AG09319 (cell line): ENCODE measurements at regions not wholly inside any gene's neighbourhood (a gene's known extent, or its start where the extent isn't known, plus 50 kb on each side); places are given as distances from the start of the nearest gene placed in this dataset.

ENCODE experiments used
- DNase-seq: peaks from one replicate; pipeline ENCODE4 v3.0.0-alpha.2; 2010; ENCODE audit warnings: low read depth; ENCODE audit errors: extremely low read depth
- TF ChIP-seq, protein P1 (sequence below): IDR thresholded peaks from 2 replicates; pipeline ENCODE4 v1.5.1; 2011; ENCODE audit warnings: low read depth, mild to moderate bottlenecking, inconsistent platforms, low read length, moderate library complexity

DNA sequence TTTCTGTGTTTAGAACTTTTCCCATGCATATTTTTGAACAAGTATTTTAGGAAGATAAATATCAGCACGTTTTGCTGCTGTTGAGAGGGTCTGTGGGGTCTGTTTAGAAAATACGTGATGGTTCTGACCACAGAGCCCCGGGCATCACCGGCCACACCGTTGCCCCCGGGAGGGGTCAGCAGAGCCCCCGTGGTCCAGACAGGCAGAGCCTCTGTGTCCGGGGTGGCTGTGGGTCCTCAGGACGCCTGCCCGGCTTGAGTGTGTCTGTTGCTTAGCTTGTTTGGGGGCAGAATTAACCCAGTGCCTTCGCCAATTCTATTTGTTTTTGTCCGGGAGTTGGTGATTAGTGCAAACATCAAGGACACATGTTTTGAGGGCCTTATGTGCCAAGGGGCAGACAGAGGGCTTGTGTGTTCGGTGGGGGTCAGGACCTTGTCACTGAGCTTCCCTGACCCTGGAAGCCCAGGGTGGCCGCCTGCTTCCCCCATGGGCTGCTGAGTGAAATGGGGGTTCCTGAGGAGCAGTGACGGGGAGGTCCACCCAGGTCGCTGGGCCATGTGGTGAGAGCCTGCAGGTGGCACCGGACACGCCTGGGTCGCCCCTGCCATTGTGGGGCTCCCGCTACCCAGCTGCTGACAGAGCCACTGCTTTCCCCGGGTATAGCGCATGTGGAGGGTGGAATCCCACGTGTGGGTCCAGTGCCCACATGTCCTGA is 122.2 kb downstream of the SIK1 start:
- TF ChIP-seq, protein P1, sequence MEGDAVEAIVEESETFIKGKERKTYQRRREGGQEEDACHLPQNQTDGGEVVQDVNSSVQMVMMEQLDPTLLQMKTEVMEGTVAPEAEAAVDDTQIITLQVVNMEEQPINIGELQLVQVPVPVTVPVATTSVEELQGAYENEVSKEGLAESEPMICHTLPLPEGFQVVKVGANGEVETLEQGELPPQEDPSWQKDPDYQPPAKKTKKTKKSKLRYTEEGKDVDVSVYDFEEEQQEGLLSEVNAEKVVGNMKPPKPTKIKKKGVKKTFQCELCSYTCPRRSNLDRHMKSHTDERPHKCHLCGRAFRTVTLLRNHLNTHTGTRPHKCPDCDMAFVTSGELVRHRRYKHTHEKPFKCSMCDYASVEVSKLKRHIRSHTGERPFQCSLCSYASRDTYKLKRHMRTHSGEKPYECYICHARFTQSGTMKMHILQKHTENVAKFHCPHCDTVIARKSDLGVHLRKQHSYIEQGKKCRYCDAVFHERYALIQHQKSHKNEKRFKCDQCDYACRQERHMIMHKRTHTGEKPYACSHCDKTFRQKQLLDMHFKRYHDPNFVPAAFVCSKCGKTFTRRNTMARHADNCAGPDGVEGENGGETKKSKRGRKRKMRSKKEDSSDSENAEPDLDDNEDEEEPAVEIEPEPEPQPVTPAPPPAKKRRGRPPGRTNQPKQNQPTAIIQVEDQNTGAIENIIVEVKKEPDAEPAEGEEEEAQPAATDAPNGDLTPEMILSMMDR = no peak
- no peak for DNase-seq

DNA sequence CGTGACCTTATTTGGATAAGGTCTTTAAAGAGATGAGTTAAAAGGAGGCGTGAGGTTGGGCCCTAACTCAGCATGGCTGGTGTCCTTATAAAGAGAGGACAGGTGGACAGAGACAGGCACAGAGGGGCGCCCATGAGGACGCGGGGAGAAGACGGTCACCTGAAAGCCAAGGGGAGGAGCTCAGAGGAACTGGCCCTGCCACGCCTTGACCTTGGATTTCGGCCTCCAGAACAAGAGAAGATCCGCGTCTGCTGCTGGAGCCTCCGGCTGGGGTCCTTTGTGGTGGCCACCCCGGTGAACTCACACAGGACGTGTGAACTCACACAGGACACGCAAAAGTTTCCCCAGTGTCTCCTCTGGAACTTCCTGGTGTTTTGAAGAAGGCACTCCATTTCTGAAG is 122.7 kb downstream of the SIK1 start:
- TF ChIP-seq, protein P1 = no peak
- no peak for DNase-seq

DNA sequence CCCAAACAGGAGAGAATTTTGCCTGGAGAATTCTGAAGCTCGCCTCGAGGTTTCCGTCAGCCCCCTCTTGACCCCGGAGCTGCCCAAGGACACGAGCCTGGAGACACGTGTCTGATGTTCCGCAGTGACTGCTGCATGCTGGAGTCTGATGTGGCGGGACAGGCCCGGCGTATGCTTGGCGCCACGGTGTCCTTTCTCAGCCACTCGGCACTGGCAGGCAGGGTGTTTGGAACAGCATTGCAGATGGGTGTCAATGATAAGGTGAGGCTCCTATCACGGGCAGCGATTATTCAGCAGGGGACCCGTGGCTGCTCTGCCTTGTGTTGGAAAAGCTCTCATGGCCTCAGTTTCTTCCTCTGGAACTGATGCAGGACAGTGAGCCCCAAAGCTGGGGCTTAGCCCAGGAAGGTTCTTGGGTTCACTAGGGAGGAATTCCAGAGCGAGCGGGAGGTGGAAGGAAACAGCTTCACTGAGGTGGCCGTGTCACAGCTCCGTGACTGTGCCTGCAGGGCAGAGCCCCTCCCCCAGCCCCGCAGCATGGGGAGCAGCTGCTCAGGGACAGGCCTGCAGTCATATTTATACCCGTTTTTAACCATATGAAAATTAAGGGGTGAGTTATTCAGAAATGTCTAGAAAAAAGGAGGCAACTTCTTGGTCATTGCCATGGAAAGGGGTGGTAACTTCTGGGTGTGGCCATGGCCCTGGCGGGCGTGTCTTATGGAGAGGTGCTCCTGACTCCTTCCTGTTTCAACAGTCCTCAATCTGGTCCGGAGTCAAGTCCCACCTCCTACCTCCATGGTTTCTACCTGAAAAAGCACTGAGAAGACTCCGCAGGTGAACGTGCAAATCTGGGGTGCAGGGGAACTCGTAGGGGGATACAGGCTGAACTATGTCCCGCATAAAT is 123.4 kb downstream of the SIK1 start:
- TF ChIP-seq, protein P1 = no peak
- DNase-seq = no peak

DNA sequence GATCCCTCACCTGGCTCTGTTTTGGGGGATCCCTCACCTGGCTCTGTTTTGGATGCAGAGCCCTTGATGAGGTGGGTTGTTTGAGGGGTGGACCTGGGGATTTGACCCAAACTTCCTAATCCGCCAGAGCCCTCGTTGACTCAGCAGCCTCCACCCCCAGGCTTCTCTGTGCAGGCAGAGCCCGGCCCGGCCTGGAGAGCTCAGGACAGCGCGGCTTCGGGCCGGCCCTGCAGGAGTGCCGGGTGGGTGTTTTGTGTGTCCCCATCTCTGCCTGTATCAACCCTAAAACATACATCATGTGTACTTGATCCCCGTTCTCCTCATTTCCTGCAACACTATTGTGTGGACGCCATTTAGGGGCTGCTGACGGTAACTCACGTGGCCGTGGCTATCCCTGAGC is 124.2 kb downstream of the SIK1 start:
- TF ChIP-seq, protein P1 = no peak
- DNase-seq = no peak

DNA sequence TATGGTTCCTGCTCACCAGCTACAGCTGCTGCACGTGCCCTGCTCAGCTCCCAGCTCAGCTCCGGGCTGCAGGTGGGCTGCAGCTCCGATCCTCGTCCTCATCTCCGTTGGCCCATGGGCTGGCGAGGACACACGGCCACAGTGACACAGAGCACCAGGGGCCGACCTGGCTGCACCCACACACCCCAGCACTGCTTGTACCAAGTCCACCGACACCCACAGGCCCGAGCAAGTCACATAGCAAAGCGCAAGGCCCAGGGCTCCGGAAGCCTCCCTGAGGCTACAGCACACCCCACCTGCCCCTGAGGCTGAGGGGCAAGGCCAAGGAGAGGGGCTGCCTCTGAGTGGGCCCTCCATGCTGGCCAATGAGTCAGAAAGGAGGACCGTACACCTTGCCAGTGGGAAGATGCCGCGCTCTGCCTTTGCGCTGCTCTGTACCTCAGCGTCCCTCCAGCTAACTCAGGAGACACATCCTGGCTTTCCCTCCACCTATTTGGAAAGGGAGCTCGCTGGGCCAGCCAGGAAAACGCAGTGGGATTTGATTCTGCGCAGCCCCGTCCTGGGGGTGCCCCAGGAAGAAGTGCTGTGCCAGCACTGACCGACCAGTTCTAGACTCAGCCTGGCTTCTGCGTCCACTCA is 124.8 kb downstream of the SIK1 start:
- no peak for DNase-seq
- TF ChIP-seq, protein P1 = no peak

DNA sequence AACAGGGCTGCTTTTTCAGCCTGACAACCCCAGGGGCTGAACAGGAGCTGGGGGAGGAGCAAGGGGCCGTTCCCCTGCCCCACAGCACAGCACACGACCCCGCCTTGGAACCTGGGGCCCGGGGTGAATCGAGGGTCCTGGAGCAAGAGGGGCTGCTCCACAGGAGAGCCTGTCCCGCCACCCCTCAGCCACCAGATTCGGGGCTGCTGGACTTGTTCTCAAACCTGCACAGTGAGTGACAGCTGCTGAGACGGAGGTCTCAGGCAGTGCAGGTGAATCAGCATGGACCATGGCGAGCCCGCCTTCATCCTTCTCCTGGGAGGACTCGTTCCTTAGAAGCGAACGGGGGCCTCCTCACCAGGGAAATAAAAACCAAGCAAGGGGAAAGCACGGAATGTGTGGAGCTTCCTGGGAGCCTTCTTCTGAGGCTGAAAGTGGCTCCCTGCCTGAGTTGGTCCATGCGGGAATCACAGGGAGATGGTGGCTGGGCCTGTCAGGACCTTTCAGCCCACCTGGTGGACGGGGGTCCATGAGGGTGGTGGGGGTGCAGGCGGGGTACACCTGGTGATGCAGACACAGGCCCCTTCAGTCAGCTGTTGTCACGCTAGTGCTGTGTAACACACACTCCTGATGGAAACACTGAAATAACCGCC is 125.4 kb downstream of the SIK1 start:
- no peak for DNase-seq
- TF ChIP-seq, protein P1 = no peak
